HG02884 (cell line): ENCODE measurements at regions not wholly inside any gene's neighbourhood (a gene's known extent, or its start where the extent isn't known, plus 50 kb on each side); places are given as distances from the start of the nearest gene placed in this dataset.
"Not testable (repeated sequence)": the region's sequence is repeated elsewhere in the genome, so short reads cannot be mapped to it uniquely, and the experiment has no call there.

Source experiments
- ATAC-seq: cut with Tn5 transposase; IDR thresholded peaks from one replicate; pipeline ENCODE4 v1.9.1; 2021; ENCODE audit warnings: mild to moderate bottlenecking, moderate library complexity; ENCODE audit not compliant: unreplicated experiment

- ATAC-seq = no peak
Measured at GRCh38 chr7:15837306-15837950, 150.9 kb upstream of the MEOX2 start.

GRCh38 chr7:15836651-15837050 lies 150.2 kb upstream of the MEOX2 start:
- ATAC-seq = no peak

DNA sequence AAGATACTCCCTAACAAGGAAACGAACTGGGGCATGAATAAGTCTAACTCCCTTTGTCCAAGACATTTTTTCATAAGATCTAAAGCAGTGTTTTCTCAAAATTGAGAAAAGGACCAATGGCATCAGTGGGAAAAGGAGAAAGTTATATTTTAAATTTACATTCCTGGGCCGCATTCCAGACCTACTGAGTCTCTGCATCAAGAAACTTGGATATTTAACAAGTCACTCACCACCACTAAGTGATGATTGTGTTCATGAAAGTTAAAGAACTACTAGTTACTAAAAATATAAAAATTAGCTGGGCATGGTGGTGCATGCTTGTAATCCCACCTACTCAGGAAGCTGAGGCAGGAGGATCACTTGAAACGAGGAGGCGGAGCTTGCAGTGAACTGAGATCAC lies 149.6 kb upstream of the MEOX2 start:
- ATAC-seq = no peak

DNA sequence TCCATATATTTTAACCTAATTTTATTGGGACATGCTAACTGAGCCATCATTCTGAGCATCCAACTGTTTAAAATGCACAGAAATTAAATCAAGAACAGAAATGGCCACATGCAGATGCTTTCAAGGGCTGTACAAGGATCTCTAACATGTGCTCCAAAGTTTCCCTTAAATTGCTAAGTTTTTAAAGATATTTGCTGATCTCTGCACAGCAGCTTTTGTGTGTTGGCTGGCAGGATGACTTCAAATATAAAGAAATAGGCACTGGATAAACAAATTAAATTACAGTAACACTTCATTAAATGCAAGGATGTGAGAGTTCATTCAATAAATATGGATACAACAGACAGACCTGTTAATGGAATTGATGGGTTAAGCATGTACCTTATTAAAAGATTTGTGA lies 148.0 kb upstream of the MEOX2 start:
- no peak for ATAC-seq

DNA sequence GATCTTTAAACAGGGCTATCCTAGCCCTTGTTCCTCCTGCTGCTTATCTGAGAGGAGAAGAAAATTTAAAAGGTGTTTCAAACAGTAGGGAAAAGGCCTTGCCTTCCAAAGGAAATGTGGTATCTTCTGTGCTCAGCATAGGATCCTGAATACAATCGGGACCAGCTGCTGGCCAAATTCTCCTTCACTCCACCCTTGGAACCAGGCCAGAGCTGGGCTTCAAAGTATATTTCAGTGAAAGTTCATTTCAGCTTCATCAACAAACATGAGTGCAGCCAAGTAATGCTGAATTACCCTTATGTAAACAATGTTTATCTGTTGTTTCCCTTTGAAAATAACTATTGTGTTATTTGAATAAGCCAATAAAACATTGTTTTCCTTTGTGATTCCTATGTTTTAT lies 146.5 kb upstream of the MEOX2 start:
- ATAC-seq = no peak

DNA sequence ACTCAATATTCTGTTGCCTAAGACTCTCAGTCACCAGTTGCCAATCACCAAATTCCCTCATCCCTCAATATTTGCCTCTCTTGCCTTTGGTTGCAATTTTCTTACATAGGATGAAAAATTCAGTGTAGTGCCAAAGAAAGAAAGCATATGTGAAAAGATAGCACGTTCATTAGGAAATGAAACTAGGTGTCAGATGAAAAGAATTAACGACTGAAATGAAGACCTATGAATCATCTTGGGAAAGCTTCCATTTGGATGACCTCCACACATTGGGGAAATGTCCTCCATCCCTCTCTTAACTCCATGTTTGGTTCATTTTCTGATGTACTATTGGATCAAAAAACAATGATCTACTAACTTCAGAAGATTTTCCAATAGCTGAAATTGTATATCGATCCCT lies 145.1 kb upstream of the MEOX2 start:
- ATAC-seq = no peak

GRCh38 chr7:15829691-15830090 lies 143.2 kb upstream of the MEOX2 start:
- no peak for ATAC-seq

DNA sequence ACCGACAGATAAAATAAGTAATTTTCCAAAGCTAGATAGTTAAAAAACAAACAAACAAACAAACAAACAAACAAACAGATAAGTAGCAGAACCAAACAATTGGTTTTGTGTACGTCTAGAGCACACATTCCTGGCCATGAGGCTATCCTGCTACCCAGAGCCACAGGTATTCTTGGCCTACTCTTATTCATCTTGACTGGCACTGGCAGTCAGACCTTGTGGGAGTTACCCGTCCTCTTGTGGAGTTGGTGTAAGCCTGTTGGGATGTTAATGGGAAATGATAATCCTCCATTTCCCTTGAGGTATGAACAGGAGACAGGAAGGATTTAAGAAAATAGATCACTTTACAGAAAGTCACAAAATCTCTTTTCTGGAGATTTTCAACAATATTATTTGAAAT lies 142.4 kb upstream of the MEOX2 start:
- ATAC-seq = no peak

DNA sequence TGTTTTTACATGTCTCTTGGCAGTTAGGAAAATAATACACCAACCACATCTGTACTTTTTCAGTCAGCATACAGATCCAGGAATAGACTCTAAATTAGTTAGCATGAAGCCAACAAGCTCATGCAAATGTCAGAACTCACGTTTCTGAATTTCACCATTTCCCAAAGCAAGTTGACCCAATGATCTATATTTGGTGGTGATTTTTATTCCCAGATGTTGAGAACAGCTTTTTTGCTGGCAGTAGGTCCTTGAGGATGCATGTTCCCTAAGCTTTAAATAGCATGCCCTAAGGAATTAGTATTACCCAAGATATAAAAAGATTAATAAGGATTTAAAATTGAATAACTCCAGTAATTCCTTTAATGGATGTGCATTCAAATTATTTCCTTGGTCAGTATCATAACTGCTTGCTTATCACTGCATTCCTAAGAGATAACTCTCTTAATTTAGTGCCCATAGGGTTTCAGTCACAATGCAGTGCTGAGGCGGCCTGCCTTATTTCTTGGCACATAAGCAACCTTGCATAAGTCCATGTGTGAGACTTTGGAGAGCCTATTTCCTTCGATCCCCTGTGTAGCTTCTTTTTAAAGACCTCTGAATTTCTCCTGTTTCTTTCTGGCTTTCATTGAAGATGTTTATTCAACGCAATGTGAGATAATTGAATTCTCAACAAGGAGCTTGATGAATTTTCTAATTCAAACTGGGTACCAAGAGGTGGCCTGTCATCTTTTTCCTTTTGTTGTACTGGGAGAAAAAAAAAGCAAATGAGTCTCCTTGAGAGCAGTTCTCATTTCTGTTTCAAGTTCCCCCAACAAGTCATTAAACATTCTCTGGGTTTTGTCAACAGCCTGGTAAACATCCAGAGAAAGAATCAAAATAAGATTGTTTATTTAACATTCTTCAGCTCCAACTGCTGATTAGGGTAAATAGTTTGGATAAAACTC lies 135.3 kb upstream of the MEOX2 start:
- ATAC-seq = no peak

- ATAC-seq = no peak
Measured at GRCh38 chr7:15820319-15820718, 133.8 kb upstream of the MEOX2 start.

DNA sequence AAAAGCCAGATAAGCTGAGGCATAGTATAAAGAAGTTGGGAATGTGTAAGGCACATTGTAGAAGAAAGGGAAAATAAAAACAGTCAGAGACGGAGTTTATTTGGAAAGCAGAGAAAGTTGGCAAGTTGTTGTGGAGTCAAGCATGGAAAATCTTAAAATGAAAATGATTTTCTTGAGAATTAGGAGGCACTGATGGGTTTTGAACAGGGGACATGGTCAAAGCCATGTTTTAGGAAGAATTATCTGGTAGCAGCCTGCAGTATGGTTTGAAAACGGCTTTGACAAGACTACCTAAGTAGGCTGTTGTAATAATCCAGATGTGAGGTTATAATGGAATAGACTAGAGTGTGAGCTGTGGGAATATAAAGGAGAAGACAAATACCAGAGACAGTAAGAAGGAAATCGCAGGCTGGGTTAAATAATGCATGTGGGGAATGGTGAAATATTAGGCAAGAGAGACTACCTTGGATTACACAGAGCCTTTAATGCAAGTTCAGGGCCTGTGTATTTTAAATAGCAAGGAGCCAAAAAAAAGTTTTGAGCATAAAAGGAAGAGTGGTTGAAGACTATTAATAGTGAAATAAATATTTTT lies 130.4 kb upstream of the MEOX2 start:
- ATAC-seq = no peak

GRCh38 chr7:15813448-15813847 lies 127.0 kb upstream of the MEOX2 start:
- no peak for ATAC-seq

DNA sequence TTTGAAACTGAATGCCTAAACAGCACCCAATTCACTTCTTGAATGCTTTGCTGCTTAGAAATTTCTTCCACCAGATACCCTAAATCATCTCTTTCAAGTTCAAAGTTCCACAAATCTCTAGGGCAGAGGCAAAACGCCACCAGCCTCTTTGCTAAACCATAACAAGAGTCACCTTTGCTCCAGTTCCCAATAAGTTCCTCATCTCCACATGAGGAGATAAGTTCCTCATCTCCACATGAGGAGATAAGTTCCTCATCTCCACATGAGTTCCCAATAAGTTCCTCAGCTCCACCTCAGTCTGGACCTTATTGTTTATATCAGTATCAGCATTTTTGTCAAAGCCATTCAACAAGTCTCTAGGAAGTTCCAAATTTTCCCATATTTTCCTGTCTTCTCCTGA lies 123.9 kb upstream of the MEOX2 start:
- ATAC-seq = not testable (repeated sequence)

GRCh38 chr7:15809936-15810335 lies 123.5 kb upstream of the MEOX2 start:
- not testable (repeated sequence) for ATAC-seq

GRCh38 chr7:15805891-15806290 lies 119.4 kb upstream of the MEOX2 start:
- ATAC-seq = no peak

- ATAC-seq = no peak
Measured at GRCh38 chr7:15802425-15802824, 115.9 kb upstream of the MEOX2 start.

DNA sequence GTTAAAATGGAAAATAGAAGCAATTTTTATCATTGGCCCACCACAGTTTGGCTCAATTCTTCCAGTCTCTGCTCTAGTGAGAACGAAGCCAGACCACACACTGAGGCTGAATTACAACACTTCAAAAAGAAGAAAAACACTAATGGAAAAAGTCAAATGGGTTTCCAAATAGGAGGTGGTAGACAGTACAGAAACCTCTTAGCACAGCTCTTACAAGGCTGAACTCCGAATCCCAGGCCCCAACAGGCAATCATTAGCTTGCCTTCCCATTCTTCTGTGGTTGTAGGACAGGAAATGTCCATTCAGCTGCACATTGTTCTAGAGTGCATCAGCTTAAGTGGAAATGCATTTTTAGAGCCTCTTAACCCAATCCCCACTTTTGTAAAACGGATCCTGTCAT lies 115.1 kb upstream of the MEOX2 start:
- no peak for ATAC-seq

DNA sequence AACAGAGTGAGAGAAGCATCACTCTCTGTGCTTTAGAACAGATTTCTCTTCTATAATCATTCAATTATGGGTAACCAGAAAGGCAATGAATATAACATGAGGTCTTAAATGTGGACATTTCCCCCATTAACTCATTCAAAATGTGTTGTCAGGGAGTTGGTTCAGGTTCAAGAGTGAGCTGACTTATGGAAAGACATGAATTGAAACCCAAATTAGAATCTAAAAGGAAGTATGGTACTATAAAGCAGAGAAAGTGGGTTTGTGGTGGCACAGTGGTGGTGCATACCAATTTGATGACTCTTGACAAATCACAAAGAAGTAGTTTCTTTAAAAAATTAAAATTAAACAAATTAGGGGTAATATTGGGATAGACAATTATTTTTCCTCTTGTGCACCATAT lies 114.6 kb upstream of the MEOX2 start:
- ATAC-seq = no peak

GRCh38 chr7:15798081-15798480 lies 111.6 kb upstream of the MEOX2 start:
- no peak for ATAC-seq

GRCh38 chr7:15795393-15795792 lies 108.9 kb upstream of the MEOX2 start:
- ATAC-seq = no peak

DNA sequence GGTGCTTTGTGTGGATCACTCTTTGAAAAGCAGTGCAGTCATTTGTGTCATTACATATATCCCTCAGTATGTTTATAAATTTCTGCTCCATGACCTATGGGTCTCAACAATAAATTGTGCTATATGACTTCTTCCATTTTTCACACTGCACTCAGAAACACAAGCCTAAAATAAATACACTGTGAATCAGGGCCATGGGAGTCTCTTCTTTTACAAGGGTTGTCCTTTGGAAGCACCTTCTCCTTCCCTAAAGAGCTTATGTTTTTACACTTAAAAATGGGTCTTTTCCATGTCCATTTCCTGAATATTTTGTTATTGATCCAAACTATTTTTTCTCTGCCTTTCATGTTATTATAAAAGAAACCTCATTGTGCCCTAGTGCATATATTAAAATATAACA lies 108.3 kb upstream of the MEOX2 start:
- ATAC-seq = no peak

DNA sequence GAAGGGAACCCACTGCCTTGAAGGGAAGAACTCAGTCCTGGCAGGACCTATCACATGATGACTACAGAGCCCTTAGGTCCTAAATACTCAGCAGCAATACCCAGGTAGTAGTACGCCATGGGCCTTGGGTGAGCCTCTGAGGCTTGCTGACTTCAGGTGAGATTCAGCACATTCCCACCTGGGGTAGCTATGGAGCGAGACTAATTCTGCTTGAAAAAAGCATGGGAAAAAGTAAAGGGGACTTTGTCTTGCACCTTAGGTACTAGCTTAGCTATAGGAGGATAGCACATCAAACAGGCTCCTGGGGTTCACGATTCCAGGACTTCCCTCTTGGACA lies 98.2 kb upstream of the MEOX2 start:
- ATAC-seq = no peak
